Nephron (organoid): ENCODE measurements at regions not wholly inside any gene's neighbourhood (a gene's known extent, or its start where the extent isn't known, plus 50 kb on each side); places are given as distances from the start of the nearest gene placed in this dataset.

Source experiments
- H3K27ac Mint-ChIP-seq, 3 experiments: 2 replicates each; pipeline ENCODE4 v1.8.0; 2020; ENCODE audit warnings: mixed read lengths in 3 of 3, mild to moderate bottlenecking in 2 of 3, moderate library complexity in 1 of 3
- H3K27me3 Mint-ChIP-seq: 2 replicates; pipeline ENCODE4 v1.8.0; 2021; ENCODE audit warnings: low read depth, mild to moderate bottlenecking, moderate library complexity, mixed read lengths
- H3K36me3 Mint-ChIP-seq: 2 replicates; pipeline ENCODE4 v1.8.0; 2020; ENCODE audit warnings: low read depth, mixed read lengths
- H3K4me1 Mint-ChIP-seq: 2 replicates; pipeline ENCODE4 v1.8.0; 2020; ENCODE audit warnings: mixed read lengths
- H3K4me3 Mint-ChIP-seq, 3 experiments: 2 replicates each; pipeline ENCODE4 v1.8.0; 2020; ENCODE audit warnings: mild to moderate bottlenecking in 3 of 3, mixed read lengths in 3 of 3, moderate library complexity in 2 of 3
- H3K9me3 Mint-ChIP-seq: 2 replicates; pipeline ENCODE4 v1.8.0; 2020; ENCODE audit warnings: mixed read lengths
- TF ChIP-seq, protein P1 (sequence below), 3 experiments: fragments of 200-600 bp; sonication (generic); IDR thresholded peaks; one replicate each; pipeline ENCODE4 v1.5.0; 2021; ENCODE audit warnings: antibody characterized with exemption in 3 of 3; ENCODE audit not compliant: unreplicated experiment in 3 of 3

DNA sequence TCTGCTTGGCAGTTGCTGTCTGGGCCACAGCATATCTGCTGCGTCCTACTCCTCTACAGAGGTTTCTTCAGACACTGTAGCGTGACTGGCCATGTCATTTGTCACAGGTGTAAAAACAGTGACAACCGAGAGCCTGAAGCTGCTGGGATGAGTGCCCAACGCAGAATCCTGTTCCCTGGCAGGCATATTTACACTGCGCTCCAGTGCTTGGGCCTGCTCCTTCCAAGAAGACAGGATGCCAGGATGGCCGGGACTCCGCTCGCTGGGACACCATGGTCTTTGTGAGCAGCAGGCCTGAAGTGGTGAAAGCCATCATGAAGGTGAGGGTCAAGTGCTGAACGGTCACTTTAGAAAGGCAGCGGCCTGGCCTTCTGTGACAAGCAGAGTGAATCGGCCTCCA, 171.4 kb downstream of the EMP1 start:
- Mint-ChIP-seq H3K27ac (no peak overlapping the region), H3K27me3 (no peaks in the 10 kb centered on the region), H3K4me1 (peaks cover 18% of the 10 kb centered on the region), H3K36me3 (no peaks in the 10 kb centered on the region), H3K9me3 (no peaks in the 10 kb centered on the region), H3K4me3 (no peak overlapping the region)
- TF ChIP-seq, protein P1, sequence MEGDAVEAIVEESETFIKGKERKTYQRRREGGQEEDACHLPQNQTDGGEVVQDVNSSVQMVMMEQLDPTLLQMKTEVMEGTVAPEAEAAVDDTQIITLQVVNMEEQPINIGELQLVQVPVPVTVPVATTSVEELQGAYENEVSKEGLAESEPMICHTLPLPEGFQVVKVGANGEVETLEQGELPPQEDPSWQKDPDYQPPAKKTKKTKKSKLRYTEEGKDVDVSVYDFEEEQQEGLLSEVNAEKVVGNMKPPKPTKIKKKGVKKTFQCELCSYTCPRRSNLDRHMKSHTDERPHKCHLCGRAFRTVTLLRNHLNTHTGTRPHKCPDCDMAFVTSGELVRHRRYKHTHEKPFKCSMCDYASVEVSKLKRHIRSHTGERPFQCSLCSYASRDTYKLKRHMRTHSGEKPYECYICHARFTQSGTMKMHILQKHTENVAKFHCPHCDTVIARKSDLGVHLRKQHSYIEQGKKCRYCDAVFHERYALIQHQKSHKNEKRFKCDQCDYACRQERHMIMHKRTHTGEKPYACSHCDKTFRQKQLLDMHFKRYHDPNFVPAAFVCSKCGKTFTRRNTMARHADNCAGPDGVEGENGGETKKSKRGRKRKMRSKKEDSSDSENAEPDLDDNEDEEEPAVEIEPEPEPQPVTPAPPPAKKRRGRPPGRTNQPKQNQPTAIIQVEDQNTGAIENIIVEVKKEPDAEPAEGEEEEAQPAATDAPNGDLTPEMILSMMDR (IDR thresholded peaks at IDR 0.05; ENCODE audit: unreplicated experiment in 3 of 3), result no peak

DNA sequence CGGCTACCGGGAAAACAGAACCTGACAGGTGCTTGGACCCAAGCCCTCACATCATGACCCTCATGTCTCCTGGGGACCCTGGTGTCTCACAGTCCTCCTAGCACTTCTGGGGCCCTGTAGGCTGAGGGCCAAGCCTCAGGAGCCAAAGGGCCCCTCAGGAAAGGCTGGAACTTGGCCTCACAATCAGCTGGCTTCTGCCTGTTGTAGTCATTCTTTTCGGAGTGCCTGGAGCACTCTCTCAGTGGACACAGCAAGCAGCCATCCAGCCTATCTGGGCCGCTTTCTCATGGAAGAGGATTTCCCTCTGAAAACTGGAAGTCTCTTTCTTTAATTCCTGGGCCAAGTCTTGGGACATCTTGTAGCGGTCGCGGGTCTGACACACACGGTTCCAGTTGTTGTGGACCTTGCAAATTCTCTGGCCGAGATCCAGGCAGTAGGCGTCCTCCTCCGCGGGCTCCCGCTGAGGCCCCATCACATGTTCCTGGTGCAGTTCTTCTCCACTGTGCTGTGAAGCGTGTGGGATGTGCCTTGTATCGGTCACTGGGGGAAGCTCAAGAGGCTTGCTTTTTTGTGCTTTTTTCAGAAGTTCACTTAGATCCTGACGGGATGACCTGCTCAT, 169.3 kb downstream of the EMP1 start:
- TF ChIP-seq, protein P1 (IDR thresholded peaks at IDR 0.05; ENCODE audit: unreplicated experiment in 3 of 3), result no peak

DNA sequence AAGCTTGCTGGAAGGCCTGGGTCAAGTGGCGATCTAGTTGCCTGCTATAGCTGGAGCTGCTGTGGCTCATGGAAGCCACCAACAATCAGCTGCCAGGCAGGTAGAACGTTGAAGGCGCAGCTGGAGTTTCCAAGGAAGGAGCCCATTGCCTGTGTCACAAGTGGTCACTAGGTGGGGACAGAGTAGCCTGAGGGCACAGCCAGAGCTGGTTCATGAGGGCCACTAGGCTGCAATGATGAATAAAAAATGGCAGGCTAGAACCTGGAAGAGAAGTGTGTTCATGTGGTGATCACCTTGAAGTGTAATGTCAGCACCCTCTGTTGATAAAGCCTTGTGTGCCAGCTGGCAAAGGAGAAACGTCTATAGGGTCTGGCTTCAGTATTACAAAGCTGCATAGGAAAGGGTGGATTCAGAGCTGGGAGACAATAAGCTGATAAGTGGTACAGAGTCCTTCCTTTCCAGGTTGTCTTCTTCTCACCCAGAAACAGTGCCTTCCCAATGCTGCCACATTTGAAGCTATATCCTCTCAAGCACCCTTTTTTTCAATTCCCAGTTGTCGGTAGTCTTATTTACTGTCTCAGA, 165.8 kb downstream of the EMP1 start:
- H3K27me3 Mint-ChIP-seq, result no peaks in the 10 kb centered on the region
- H3K36me3 Mint-ChIP-seq, result no peaks in the 10 kb centered on the region
- H3K4me1 Mint-ChIP-seq, result peaks cover 2% of the 10 kb centered on the region
- no peak overlapping the region for H3K27ac Mint-ChIP-seq
- TF ChIP-seq, protein P1 (IDR thresholded peaks at IDR 0.05; ENCODE audit: unreplicated experiment in 3 of 3), result peak; percentile 47 to 59 (median 51)
- peaks cover 6% of the 10 kb centered on the region for H3K9me3 Mint-ChIP-seq
- H3K4me3 Mint-ChIP-seq, result no peak overlapping the region

More for the DNA sequence above, 169.3 kb downstream of the EMP1 start:
- Mint-ChIP-seq H3K4me3 (no peak overlapping the region), H3K27me3 (no peaks in the 10 kb centered on the region), H3K36me3 (no peaks in the 10 kb centered on the region), H3K9me3 (no peaks in the 10 kb centered on the region), H3K27ac (no peak overlapping the region), H3K4me1 (peaks cover 6% of the 10 kb centered on the region)

DNA sequence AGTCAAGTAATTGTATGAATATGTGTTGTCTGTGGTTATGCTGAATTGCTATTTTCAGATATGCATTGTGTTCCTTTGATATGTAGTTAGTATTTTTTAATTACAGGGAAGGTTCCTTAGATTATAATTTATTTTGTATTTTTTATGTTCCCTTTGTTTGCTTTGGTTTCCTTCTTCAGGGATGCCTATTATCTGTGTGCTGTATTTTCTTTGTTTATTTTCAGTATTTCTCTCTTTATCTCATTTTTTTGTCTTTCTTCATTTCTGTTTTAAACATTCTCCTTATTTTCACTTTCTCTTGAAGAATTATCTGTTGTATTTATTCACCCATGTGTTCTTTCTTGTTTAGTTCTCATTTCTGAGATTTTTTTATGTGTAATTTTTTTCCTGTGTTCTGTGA, 163.1 kb downstream of the EMP1 start:
- Mint-ChIP-seq H3K27me3 (no peaks in the 10 kb centered on the region), H3K4me3 (no peak overlapping the region), H3K9me3 (peaks cover 6% of the 10 kb centered on the region), H3K36me3 (no peaks in the 10 kb centered on the region), H3K4me1 (no peaks in the 10 kb centered on the region), H3K27ac (no peak overlapping the region)
- TF ChIP-seq, protein P1 (IDR thresholded peaks at IDR 0.05; ENCODE audit: unreplicated experiment in 3 of 3), result no peak

DNA sequence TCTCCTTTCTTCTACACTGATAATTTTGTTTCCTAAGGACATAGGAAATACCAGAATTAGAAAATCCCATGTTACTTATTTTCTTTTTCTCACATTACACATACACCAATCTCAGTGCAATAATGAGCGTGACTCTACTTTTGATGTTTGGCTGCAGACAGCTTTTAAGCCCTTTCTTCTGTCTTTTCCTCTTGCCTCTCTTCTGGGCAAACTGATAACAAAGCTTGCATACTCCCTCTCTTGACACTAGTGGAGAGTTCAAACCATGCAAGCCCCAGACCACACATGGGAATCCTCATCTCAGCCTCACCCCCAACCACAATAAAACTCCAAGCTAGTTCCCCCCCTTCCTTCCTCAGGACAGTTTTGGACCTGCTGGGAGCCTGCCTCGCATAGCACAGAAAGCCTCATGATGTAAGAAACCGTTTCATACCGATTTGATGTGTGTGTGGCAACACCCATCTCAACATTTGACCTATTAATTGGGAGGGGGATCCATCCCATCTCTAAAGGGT, 161.9 kb downstream of the EMP1 start:
- H3K27me3 Mint-ChIP-seq, result no peaks in the 10 kb centered on the region
- H3K4me3 Mint-ChIP-seq, result no peak overlapping the region
- peaks cover 6% of the 10 kb centered on the region for H3K9me3 Mint-ChIP-seq
- no peak overlapping the region for H3K27ac Mint-ChIP-seq
- H3K4me1 Mint-ChIP-seq, result no peaks in the 10 kb centered on the region
- TF ChIP-seq, protein P1 (IDR thresholded peaks at IDR 0.05; ENCODE audit: unreplicated experiment in 3 of 3), result no peak
- no peaks in the 10 kb centered on the region for H3K36me3 Mint-ChIP-seq

DNA sequence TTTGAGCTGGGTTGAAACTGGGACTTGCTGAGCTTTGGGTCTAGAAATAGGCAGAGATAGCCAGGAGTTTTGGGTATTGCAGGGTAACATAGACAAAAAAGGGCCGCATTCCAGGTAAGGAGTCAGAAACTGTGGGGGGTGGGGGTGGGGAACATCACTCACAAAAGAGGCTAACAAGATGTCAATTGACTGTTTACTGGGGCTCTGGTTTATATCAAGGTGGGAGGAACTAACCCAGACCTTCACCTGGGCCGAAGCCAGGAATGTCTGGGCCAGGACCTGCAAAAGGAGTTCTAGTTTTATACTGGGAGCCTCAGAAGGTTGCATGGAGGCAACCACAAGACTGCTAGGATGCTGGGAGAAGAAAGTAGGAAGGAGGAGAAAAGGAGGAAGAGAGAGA, 154.4 kb downstream of the EMP1 start:
- H3K36me3 Mint-ChIP-seq, result no peaks in the 10 kb centered on the region
- H3K4me3 Mint-ChIP-seq, result no peak overlapping the region
- H3K9me3 Mint-ChIP-seq, result peaks cover 4% of the 10 kb centered on the region

More for the DNA sequence above, 154.4 kb downstream of the EMP1 start:
- TF ChIP-seq, protein P1 (IDR thresholded peaks at IDR 0.05; ENCODE audit: unreplicated experiment in 3 of 3), result no peak
- H3K27me3 Mint-ChIP-seq, result no peaks in the 10 kb centered on the region
- no peaks in the 10 kb centered on the region for H3K4me1 Mint-ChIP-seq
- no peak overlapping the region for H3K27ac Mint-ChIP-seq
